ENCODE measurements at regions not wholly inside any gene's neighbourhood (a gene's known extent, or its start where the extent isn't known, plus 50 kb on each side); places are given as distances from the start of the nearest gene placed in this dataset.

- TF ChIP-seq, protein P1, sequence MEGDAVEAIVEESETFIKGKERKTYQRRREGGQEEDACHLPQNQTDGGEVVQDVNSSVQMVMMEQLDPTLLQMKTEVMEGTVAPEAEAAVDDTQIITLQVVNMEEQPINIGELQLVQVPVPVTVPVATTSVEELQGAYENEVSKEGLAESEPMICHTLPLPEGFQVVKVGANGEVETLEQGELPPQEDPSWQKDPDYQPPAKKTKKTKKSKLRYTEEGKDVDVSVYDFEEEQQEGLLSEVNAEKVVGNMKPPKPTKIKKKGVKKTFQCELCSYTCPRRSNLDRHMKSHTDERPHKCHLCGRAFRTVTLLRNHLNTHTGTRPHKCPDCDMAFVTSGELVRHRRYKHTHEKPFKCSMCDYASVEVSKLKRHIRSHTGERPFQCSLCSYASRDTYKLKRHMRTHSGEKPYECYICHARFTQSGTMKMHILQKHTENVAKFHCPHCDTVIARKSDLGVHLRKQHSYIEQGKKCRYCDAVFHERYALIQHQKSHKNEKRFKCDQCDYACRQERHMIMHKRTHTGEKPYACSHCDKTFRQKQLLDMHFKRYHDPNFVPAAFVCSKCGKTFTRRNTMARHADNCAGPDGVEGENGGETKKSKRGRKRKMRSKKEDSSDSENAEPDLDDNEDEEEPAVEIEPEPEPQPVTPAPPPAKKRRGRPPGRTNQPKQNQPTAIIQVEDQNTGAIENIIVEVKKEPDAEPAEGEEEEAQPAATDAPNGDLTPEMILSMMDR (IDR thresholded peaks at IDR 0.05; ENCODE audit: low read depth, low read length) = no peak
- no peak overlapping the region for H3K4me3 ChIP-seq (ENCODE audit: low read depth, low read length)
These were observed 306.8 kb downstream of the RFC3 start for GRCh38 chr13:34124666-34125306.

DNA sequence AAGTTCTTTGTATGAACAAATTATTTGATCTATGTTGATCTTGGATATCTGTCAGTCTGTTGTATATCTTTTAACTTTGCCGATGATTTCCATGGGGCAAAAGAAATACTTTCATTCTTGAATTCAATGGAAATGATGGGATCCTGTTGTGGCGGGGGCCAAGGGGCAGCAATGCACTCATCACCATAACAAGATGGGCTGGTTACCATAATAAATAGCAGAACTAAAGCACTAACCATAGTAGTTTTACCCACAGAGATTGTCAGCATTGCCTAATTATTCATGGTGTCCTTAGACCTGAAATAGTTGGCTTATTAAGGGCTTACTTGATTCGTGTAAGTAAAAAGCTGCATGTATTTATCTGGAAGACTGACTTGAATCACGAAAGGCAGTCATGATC is 309.6 kb downstream of the RFC3 start:
- TF ChIP-seq, protein P1 (IDR thresholded peaks at IDR 0.05; ENCODE audit: low read depth, low read length) = no peak
- no peak overlapping the region for H3K4me3 ChIP-seq (ENCODE audit: low read depth, low read length)

DNA sequence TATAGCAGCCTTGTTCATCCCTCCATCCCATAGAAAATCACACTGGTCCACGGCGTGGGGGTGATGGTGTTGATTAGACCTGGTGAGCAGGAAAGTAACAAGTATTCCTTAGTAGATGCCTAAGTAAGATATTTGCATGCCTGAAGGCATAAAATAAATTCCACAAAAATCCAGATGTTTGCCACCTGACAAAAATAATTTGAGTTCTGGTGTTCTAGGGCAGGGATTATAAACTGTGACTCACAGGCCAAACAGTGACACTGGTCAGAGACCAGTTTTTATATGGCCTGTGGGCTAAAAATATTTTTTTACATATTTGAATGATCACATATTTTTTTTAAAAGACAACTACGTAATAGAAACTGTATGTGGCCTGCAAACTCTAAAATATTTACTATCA is 310.7 kb downstream of the RFC3 start:
- no peak overlapping the region for H3K4me3 ChIP-seq (ENCODE audit: low read depth, low read length)
- TF ChIP-seq, protein P1 (IDR thresholded peaks at IDR 0.05; ENCODE audit: low read depth, low read length) = no peak

DNA sequence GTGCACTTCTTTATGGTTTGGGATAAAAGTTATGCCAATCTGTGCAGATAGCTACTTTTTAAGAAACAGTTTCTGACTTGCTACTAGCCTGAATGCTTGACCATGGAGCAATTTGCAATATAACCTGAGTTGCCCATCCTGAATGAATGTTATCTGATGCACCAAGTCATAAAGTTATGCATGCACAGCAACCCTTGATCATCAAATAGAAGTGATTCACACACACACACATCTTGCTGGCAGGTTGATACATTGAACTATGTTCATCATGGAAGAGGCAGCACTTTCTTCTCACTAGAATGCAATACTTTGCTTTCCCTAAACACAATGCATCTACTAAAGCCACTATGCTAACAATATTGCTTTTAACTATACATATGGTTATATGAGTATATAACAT is 311.5 kb downstream of the RFC3 start:
- TF ChIP-seq, protein P1 (IDR thresholded peaks at IDR 0.05; ENCODE audit: low read depth, low read length) = no peak
- no peak overlapping the region for H3K4me3 ChIP-seq (ENCODE audit: low read depth, low read length)

- TF ChIP-seq, protein P1 (IDR thresholded peaks at IDR 0.05; ENCODE audit: low read depth, low read length) = no peak
- H3K4me3 ChIP-seq (ENCODE audit: low read depth, low read length) = no peak overlapping the region
These were observed 319.3 kb downstream of the RFC3 start for GRCh38 chr13:34137200-34137599.

- TF ChIP-seq, protein P1 (IDR thresholded peaks at IDR 0.05; ENCODE audit: low read depth, low read length) = no peak
These were observed 321.8 kb downstream of the RFC3 start for GRCh38 chr13:34139660-34140227.

GRCh38 chr13:34143637-34144036 is 325.7 kb downstream of the RFC3 start:
- TF ChIP-seq, protein P1 (IDR thresholded peaks at IDR 0.05; ENCODE audit: low read depth, low read length) = no peak
- no peak overlapping the region for H3K4me3 ChIP-seq (ENCODE audit: low read depth, low read length)

More at GRCh38 chr13:34139660-34140227, 321.8 kb downstream of the RFC3 start:
- H3K4me3 ChIP-seq (ENCODE audit: low read depth, low read length) = no peak overlapping the region

Measured in WI38 (cell line).